Limb (tissue), 2 donors: ENCODE measurements at regions not wholly inside any gene's neighbourhood (a gene's known extent, or its start where the extent isn't known, plus 50 kb on each side); places are given as distances from the start of the nearest gene placed in this dataset.
A peak's percentile ranks its signal among the peaks of the same experiment; 100 is the strongest.

Source experiments
- DNase-seq, 2 donors: peaks; one replicate each; pipeline ENCODE4 v3.0.0-alpha.2; 2016; ENCODE audit errors: extremely low spot score in 2 of 2

GRCh38 chr1:2865571-2866421 lies 64.3 kb upstream of the TTC34 start:
- DNase-seq = no peak

DNA sequence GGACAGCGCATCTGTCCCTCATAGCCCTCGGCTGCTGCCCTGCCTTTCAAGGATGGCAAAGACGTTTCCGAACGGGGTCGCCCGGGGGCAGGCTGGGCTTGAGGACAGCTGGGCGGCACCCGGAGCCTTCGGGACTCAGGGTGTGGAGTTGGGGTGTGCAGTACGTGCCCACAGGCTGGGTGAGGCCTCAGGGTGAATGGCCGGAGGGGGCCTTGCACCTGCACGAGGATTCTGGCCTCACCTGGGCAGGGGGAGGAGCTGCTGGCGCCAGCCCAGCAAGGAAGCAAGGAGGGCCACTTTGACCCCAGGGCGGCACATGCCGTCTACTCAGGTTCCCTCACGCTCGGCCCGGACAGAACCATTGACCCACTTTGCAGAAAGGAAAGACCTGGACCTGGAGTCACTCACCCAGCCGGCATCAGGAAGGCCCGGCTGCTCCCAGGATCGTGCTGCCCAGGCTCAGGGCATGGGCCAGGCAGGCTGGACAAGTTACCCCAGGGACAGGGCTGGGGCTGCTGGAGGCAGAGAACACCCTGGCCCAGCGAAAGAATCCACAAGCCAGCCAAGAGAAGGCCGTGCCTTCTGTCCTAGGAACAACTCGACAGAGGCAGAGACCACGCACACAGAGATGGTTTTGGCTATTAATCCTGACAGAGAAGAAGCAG lies 65.1 kb upstream of the TTC34 start:
- DNase-seq = no peak

DNA sequence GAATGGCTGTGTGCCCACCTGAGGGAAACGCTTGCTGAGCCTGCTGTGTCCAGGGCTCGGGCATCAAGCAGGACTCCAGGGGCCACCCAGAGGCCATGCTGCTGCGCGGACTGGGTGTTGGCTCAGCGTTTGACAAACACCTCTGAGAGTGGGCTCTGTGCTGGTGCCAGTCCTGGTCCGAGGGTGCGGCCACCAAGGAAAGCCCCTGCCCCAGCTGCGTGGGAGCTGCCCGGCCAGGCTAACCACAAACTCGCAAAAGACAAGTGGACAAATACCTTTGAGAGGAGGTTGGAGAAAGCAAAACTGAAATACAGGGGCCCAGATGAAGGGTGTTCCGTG lies 65.6 kb upstream of the TTC34 start:
- no peak for DNase-seq

DNA sequence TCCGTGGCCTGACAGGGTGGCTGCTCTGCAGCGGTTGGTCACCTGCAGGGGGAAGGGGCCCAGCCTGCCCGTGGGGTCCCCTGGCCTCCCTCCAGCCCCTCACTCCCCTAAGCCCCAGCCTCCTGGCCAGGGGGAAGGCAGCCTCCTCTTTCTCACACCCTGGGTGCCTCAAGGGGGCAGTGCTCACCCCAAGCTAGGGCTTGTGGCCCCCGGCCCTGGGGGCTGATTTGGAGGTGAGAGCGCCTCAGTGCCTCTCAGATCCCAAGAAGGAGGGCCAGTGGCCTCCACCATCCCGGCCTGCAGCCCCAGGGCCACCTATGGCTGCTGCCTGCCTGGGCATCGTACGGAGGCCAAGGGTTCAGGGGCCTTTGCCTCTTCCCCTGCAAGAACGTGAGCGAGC lies 66.4 kb upstream of the TTC34 start:
- DNase-seq = no peak

DNA sequence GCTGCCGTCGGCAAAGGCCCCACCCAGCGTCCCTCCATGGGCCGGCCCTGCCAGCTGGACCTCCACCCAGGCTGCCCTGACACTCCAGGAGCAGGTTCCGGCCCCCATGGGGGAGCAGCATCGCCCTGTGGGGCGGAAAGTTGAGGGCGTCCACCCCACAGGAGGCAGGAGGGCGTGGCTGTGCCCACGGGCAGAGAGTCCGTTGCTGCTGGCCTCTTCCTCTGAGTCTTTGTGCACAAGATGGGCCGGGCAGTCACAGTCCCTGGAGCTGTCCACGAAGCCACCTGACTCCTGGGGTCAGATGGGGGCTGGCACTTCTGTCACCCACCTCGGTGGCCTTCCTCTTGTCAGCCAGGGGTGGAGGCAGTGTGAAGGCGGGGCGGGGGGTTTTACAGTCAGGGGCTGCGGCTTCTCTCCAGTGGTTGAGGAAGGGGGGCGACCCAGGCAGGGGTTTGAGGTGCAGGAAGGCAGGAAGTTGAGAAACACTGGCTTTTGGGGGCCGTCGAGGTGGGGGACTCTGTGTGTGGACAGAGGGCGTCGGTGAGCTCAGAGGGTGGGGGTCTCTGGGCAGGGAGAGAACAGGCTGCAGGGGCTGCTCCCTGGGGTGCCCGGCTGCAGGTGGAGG lies 67.2 kb upstream of the TTC34 start:
- no peak for DNase-seq

- DNase-seq = no peak
These were observed 69.8 kb upstream of the TTC34 start for GRCh38 chr1:2871246-2871815.

GRCh38 chr1:2874207-2874606 lies 72.7 kb upstream of the TTC34 start:
- DNase-seq = no peak

GRCh38 chr1:2874607-2875480 lies 73.4 kb upstream of the TTC34 start:
- peak; percentile 8 to 57 for DNase-seq

GRCh38 chr1:2875707-2876561 lies 74.4 kb upstream of the TTC34 start:
- DNase-seq = peak; percentile 78 to 83

DNA sequence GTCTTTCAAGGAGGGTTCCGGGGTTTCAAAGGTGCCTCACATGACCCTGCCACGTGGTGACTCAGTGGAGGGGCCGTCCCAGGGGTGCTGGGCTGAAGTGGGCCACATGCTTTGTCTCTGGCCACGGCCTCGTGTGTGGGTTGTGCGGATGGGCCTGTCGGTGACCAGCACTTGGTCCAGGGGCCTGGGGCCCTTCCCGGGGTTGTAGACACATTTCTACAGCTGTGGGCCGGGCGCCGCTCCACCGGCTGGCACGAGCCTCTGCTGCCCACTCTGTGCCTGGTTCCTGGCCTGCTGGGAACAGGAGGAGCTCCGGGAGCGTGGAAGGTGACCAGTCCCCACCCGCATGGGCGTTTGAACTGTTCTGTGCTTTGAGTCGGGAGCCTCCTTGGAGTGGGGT lies 75.4 kb upstream of the TTC34 start:
- DNase-seq = no peak

DNA sequence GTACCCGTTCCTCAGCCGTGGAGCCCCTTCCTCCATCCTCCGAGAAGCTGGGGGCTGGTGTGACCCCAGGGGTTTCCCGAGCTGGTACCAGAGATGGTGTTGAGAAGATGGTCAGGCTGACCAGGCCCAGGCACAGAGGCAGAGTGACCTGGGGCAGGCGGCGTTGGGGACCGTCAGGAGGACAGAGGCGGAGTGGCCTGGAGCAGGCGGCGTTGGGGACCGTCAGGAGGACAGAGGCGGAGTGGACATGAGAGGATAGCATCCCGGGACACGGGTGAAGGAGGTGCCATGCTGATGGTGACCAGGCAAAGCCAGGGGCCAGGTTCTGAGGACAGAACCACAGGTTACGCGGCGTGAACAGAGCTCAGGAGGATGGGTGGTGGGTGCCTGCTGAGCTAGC lies 75.9 kb upstream of the TTC34 start:
- no peak for DNase-seq

- no peak for DNase-seq
These were observed 77.1 kb upstream of the TTC34 start for GRCh38 chr1:2878591-2878990.

- no peak for DNase-seq
These were observed 77.5 kb upstream of the TTC34 start for GRCh38 chr1:2879026-2879425.

GRCh38 chr1:2879591-2879990 lies 78.1 kb upstream of the TTC34 start:
- no peak for DNase-seq

DNA sequence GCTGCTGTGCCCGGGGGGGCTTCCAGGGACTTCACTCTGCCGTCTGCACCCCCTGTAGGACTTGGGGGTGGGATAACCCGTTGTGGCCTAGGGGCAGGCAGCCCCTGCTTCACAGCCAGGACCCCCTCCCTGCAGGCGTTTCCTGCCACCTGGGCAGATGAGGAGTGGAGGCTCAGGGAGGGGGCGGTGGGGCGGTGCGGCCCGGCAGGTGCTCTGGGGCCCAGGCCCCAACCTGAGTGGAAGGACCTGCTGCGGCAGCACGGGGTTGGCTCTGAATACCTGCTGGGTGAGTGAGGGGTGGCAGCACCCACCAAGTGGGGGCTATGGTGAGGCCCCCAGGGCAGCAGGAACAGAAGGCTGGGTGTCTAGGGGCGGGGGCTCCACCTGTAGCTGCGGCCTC lies 78.6 kb upstream of the TTC34 start:
- no peak for DNase-seq

- DNase-seq = no peak
These were observed 79.4 kb upstream of the TTC34 start for GRCh38 chr1:2880812-2881295.

- DNase-seq = no peak
These were observed 80.1 kb upstream of the TTC34 start for GRCh38 chr1:2881556-2881955.

GRCh38 chr1:2882966-2883696 lies 81.6 kb upstream of the TTC34 start:
- DNase-seq = no peak

DNA sequence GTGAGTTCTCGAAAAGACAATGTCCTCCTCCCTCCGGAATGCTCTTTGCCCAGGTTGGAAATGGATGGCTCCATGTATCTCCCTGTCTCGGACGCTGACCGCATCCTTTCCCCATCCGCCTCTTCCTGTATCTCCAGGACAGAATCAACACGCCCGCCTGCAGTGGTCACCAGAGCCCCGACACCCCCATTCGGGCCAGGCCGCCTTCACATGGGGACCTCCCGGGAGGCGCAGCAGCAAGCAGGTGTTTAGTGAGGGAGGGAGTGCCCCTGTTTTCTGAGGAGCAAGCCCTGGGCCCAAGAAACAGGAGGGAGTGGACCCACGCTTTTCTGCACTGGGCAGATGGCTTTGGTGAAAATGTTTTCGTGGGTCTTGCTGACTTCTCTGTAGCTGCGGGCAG lies 83.5 kb upstream of the TTC34 start:
- no peak for DNase-seq

- no peak for DNase-seq
These were observed 85.1 kb upstream of the TTC34 start for GRCh38 chr1:2886631-2887030.
